ENCODE measurements at regions not wholly inside any gene's neighbourhood (a gene's known extent, or its start where the extent isn't known, plus 50 kb on each side); places are given as distances from the start of the nearest gene placed in this dataset.

DNA sequence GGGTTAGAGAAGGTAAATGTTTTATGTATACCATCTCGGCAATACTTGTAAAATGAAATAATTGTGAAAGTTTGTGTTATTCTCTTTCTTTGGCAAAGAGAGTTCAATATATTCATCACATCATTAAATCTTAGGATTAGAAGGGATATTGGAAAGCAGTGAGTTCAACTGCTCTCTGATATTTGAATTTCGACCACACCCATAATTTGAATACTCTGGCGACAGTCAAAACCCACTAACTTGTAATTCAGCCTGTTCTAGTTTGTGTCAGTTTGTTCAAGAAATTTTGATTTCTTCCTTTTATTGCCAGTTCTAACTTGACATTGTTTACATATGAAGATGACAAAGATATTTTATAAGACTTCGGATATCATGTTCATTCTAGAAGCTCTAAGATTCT is 1380.5 kb upstream of the CDH8 start:
- H3K4me2 ChIP-seq (ENCODE audit: insufficient read depth, insufficient read length, low read length), result no peak overlapping the region
- H3K27me3 Mint-ChIP-seq (ENCODE audit: low read depth), result no peaks in the 10 kb centered on the region
- WGBS (ENCODE audit: extremely low coverage, insufficient read length, low lambda C conversion rate), result no CpG with 5 or more reads among the region's 4 CpGs
- no peaks in the 10 kb centered on the region for H3K79me2 ChIP-seq (ENCODE audit: insufficient read depth, low read length)
- H3K56ac ChIP-seq (ENCODE audit: insufficient read length, low read depth, low read length), result no peak overlapping the region
- no peak overlapping the region for H3K14ac ChIP-seq (ENCODE audit: insufficient read depth, low read length)
- no peak overlapping the region for H2BK15ac ChIP-seq (ENCODE audit: low read depth, low read length)
- no peaks in the 10 kb centered on the region for H3K9me3 Mint-ChIP-seq
- H2AFZ ChIP-seq (ENCODE audit: low read length), result no peak overlapping the region
- no peak overlapping the region for H4K5ac ChIP-seq (ENCODE audit: insufficient read length, low read depth, low read length)
- H2BK20ac ChIP-seq (ENCODE audit: low read depth, low read length, poor library complexity, severe bottlenecking), result no peak overlapping the region
- H3K27ac Mint-ChIP-seq, result no peak overlapping the region
- no peak overlapping the region for H3K18ac ChIP-seq (ENCODE audit: insufficient read length, low read depth, low read length)
- no peak overlapping the region for H3K9ac ChIP-seq (ENCODE audit: extremely low read depth, insufficient read length, low read length)
- H3T11ph ChIP-seq (ENCODE audit: low read length), result no peak overlapping the region
- H2AK5ac ChIP-seq (ENCODE audit: insufficient read length, low read length), result no peak overlapping the region
- no peak overlapping the region for H4K8ac ChIP-seq (replicated peaks; ENCODE audit: insufficient read length, low read depth, low read length)
- H3K4me1 ChIP-seq (ENCODE audit: insufficient read depth, low read length), result no peaks in the 10 kb centered on the region
- no peaks in the 10 kb centered on the region for H4K20me1 ChIP-seq (ENCODE audit: control insufficient read depth, insufficient read depth, insufficient read length)
- no peak for DNase-seq
- H3K4ac ChIP-seq (ENCODE audit: low read depth, low read length), result no peak overlapping the region
- H3K27ac ChIP-seq (ENCODE audit: insufficient read length, low read depth, low read length), result no peak overlapping the region
- H3K4me3 Mint-ChIP-seq, result no peak overlapping the region
- TF ChIP-seq, protein P1, sequence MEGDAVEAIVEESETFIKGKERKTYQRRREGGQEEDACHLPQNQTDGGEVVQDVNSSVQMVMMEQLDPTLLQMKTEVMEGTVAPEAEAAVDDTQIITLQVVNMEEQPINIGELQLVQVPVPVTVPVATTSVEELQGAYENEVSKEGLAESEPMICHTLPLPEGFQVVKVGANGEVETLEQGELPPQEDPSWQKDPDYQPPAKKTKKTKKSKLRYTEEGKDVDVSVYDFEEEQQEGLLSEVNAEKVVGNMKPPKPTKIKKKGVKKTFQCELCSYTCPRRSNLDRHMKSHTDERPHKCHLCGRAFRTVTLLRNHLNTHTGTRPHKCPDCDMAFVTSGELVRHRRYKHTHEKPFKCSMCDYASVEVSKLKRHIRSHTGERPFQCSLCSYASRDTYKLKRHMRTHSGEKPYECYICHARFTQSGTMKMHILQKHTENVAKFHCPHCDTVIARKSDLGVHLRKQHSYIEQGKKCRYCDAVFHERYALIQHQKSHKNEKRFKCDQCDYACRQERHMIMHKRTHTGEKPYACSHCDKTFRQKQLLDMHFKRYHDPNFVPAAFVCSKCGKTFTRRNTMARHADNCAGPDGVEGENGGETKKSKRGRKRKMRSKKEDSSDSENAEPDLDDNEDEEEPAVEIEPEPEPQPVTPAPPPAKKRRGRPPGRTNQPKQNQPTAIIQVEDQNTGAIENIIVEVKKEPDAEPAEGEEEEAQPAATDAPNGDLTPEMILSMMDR (conservative IDR thresholded peaks at IDR 0.05), result no peak
- no peak overlapping the region for H3K23ac ChIP-seq (ENCODE audit: insufficient read length, low read depth, low read length)
- no peaks in the 10 kb centered on the region for H3K36me3 Mint-ChIP-seq (ENCODE audit: insufficient read depth in 1 of 3, low read depth in 3 of 3)
- H3K23me2 ChIP-seq (ENCODE audit: insufficient read length, low read depth, low read length, poor library complexity, severe bottlenecking), result no peaks in the 10 kb centered on the region
- no peak overlapping the region for H2BK12ac ChIP-seq (ENCODE audit: insufficient read length, low read depth, low read length)
- H2BK120ac ChIP-seq (ENCODE audit: low read depth, low read length, poor library complexity, severe bottlenecking), result no peak overlapping the region
- no peak overlapping the region for H2BK5ac ChIP-seq (ENCODE audit: insufficient read length, low read length)
- no peaks in the 10 kb centered on the region for H3K79me1 ChIP-seq (ENCODE audit: insufficient read depth, low read depth, low read length, poor library complexity, severe bottlenecking)
- no peaks in the 10 kb centered on the region for H3K4me1 Mint-ChIP-seq
- H3K27me3 ChIP-seq (ENCODE audit: insufficient read depth, low read length), result no peaks in the 10 kb centered on the region
- no peak overlapping the region for H4K91ac ChIP-seq (ENCODE audit: insufficient read length, low read depth, low read length)
- H3K9me3 ChIP-seq (ENCODE audit: control insufficient read depth, low read depth, low read length), result no peaks in the 10 kb centered on the region

All from H9 (cell line).